ENCODE measurements at regions not wholly inside any gene's neighbourhood (a gene's known extent, or its start where the extent isn't known, plus 50 kb on each side); places are given as distances from the start of the nearest gene placed in this dataset.

DNA sequence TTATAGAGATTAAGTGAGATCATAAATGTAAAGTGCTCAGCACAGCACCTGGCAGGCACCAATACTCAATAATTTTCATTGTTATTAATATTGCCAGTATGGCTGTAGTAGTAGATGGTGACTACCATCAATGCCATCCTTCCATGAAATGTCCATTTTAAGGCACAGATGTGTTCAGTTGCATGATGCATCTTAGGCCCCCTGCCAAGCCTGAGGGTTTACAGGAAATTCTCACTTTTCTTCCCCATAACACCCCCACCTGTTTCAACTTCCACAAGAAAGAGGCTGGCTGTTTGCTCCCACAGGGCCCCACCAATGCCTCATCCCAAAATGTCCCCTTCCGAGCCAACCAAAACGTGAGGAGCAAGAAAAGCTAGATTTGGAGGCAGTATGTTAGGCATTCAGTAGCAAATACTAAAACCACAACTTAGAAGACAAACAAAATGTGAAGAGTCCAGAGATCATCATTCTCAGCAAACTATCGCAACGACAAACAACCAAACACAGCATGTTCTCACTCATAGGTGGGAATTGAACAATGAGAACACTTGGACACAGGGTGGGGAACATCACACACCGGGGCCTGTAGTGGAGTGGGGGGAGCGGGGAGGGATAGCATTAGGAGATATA is 110.6 kb upstream of the NHSL1 start:
- no peak overlapping the region for H3K4me3 ChIP-seq (ENCODE audit: low read depth, low read length)
- in situ Hi-C loops (cut with HindIII; ENCODE audit: low sequenced_read_pairs) = no loop called here
- TF ChIP-seq CTCF (IDR thresholded peaks at IDR 0.05; ENCODE audit: low read depth, low read length, missing control alignments) = no peak
- DNase-seq (ENCODE audit: low read depth) = no peak

- H3K4me3 ChIP-seq (ENCODE audit: low read depth, low read length) = no peak overlapping the region
- in situ Hi-C loops (cut with HindIII; ENCODE audit: low sequenced_read_pairs) = no loop called here
- no peak for DNase-seq (ENCODE audit: low read depth)
- no peak for TF ChIP-seq CTCF (IDR thresholded peaks at IDR 0.05; ENCODE audit: low read depth, low read length, missing control alignments)
Measured at GRCh38 chr6:138610816-138611215, 111.5 kb upstream of the NHSL1 start.

DNA sequence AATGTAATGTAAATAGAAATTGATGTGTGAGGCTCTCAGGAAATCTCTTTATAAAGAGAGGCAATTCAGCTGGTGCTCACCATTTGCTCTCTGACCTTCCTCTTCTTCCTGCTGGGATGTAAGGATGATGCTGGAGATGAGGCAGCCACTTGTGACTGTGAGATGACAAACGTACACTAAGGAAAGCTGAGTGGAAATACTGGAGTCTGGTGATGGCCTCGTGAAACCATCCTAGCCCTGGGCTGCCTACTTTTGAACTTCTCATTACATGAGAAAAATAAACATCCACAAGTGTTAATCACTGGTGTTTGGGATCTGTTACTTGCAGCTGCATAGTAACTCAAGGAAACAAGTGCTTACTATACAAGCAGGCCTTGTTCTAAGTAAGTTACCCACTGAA is 114.9 kb upstream of the NHSL1 start:
- H3K4me3 ChIP-seq (ENCODE audit: low read depth, low read length) = no peak overlapping the region
- in situ Hi-C loops (cut with HindIII; ENCODE audit: low sequenced_read_pairs) = no loop called here
- no peak for DNase-seq (ENCODE audit: low read depth)
- no peak for TF ChIP-seq CTCF (IDR thresholded peaks at IDR 0.05; ENCODE audit: low read depth, low read length, missing control alignments)

- no peak for DNase-seq (ENCODE audit: low read depth)
- in situ Hi-C loops (cut with HindIII; ENCODE audit: low sequenced_read_pairs) = no loop called here
- H3K4me3 ChIP-seq (ENCODE audit: low read depth, low read length) = no peak overlapping the region
- no peak for TF ChIP-seq CTCF (IDR thresholded peaks at IDR 0.05; ENCODE audit: low read depth, low read length, missing control alignments)
Measured at GRCh38 chr6:138618168-138618567, 118.9 kb upstream of the NHSL1 start.

DNA sequence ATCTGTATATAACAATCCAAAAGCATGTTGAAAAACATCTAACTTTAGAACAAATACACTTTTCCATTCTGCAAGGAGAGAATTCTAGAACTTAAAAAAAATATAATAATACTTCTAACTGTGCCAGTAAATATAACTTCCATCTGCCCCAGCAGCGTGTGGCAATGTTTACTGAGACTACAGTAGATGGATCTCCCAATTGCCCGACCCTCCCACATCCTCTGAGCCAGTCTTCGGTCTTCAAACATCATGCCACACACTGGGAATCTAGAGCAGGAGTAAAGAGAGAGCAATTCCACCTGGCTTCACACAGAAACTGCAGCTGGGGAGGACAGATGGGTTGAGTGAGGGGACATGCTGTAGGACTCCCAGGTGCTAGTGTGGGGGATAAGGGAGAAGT is 121.3 kb upstream of the NHSL1 start:
- no peak overlapping the region for H3K4me3 ChIP-seq (ENCODE audit: low read depth, low read length)
- TF ChIP-seq CTCF (IDR thresholded peaks at IDR 0.05; ENCODE audit: low read depth, low read length, missing control alignments) = no peak
- DNase-seq (ENCODE audit: low read depth) = no peak
- in situ Hi-C loops (cut with HindIII; ENCODE audit: low sequenced_read_pairs) = no loop called here

DNA sequence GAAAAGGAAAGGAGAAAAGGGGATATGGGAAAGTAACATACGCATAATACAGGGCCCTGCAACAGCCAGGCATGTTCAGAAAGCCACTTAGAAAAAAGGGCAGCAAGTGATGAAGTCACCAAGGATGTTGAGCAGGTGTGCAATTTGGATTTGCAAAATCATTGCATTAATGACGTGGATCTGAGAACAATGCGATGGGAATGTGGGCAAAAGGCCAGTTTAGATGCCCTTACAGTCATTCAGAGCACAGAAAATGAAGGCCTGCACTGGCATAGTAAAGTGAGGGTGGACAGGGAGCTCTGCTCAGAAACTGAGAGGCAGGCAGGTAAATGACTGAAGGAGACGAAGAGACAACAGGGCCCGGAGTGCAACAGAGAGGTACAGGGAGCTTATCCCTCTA is 123.7 kb upstream of the NHSL1 start:
- DNase-seq (ENCODE audit: low read depth) = no peak
- H3K4me3 ChIP-seq (ENCODE audit: low read depth, low read length) = no peak overlapping the region
- TF ChIP-seq CTCF (IDR thresholded peaks at IDR 0.05; ENCODE audit: low read depth, low read length, missing control alignments) = no peak
- in situ Hi-C loops (cut with HindIII; ENCODE audit: low sequenced_read_pairs) = no loop called here

All from astrocyte of the cerebellum (primary cell).